ENCODE measurements at regions not wholly inside any gene's neighbourhood (a gene's known extent, or its start where the extent isn't known, plus 50 kb on each side); places are given as distances from the start of the nearest gene placed in this dataset.

- no peak for TF ChIP-seq CTCF (IDR thresholded peaks at IDR 0.05)
- TF ChIP-seq EZH2 (IDR thresholded peaks at IDR 0.05) = no peak
- TF ChIP-seq EZH2phosphoT487 (IDR thresholded peaks at IDR 0.05) = no peak
Observed at GRCh38 chr2:171610824-171611223, 76.4 kb upstream of the DYNC1I2 start.
